ENCODE measurements at regions not wholly inside any gene's neighbourhood (a gene's known extent, or its start where the extent isn't known, plus 50 kb on each side); places are given as distances from the start of the nearest gene placed in this dataset.

DNA sequence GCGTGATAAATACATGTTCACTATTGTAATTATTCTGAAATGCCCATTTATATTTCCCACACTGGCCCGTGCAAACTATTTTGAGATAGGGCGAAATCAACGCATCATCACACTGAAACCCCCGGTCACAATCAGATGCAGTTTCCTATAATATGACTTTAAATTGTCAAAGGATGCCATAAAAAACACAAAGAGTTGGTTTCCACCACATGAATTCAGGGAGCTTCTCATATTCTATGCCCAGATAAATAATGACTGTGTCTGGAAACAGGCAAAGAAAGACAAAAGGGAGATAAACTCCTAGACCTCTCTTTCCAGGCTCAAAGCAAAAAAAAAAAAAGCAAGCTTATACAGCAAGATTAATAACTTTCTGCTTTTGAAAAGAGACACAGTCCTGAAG lies 375.8 kb upstream of the AKR1E2 start:
- TF ChIP-seq TAF1 (IDR thresholded peaks at IDR 0.05; ENCODE audit: borderline replicate concordance, low read depth, low read length) = no peak
- no peak for TF ChIP-seq POLR2A (IDR thresholded peaks at IDR 0.05; ENCODE audit: low read depth, low read length)
- TF ChIP-seq POLR2AphosphoS5 (IDR thresholded peaks at IDR 0.05; ENCODE audit: low read depth, low read length) = no peak
- no peak for FAIRE-seq
- no peak for DNase-seq (ENCODE audit: insufficient read length)

DNA sequence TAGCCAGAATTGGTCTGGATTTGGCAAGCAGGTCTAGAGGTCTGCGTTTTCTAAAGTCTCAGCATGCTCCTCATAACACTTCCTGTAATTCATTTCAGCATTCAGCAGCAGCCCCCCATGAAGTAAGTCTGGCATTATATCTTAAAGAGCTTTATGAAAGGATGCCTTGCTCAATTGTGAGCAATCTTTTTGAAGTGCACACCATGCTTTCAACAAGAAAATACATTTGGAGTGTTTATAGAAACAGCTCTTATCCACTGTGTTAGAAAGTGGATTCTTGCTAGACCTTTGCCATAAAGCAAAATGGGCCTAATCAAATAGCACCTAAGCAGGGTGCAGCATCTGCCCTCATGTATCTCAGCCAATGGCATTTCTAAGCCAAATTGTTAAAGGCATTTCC lies 378.0 kb upstream of the AKR1E2 start:
- TF ChIP-seq POLR2A (IDR thresholded peaks at IDR 0.05; ENCODE audit: low read depth, low read length) (no peak), TAF1 (IDR thresholded peaks at IDR 0.05; ENCODE audit: borderline replicate concordance, low read depth, low read length) (no peak), POLR2AphosphoS5 (IDR thresholded peaks at IDR 0.05; ENCODE audit: low read depth, low read length) (no peak)
- FAIRE-seq (no peak), DNase-seq (ENCODE audit: insufficient read length) (no peak)

- no peak for FAIRE-seq
- TF ChIP-seq POLR2A (IDR thresholded peaks at IDR 0.05; ENCODE audit: low read depth, low read length) (no peak), POLR2AphosphoS5 (IDR thresholded peaks at IDR 0.05; ENCODE audit: low read depth, low read length) (no peak), TAF1 (IDR thresholded peaks at IDR 0.05; ENCODE audit: borderline replicate concordance, low read depth, low read length) (no peak)
These were observed 382.6 kb upstream of the AKR1E2 start for GRCh38 chr10:4443419-4443818.

GRCh38 chr10:4442296-4442695 lies 383.7 kb upstream of the AKR1E2 start:
- DNase-seq (ENCODE audit: insufficient read length) (no peak), FAIRE-seq (no peak)
- TF ChIP-seq TAF1 (IDR thresholded peaks at IDR 0.05; ENCODE audit: borderline replicate concordance, low read depth, low read length) = no peak
- no peak for TF ChIP-seq POLR2AphosphoS5 (IDR thresholded peaks at IDR 0.05; ENCODE audit: low read depth, low read length)
- TF ChIP-seq POLR2A (IDR thresholded peaks at IDR 0.05; ENCODE audit: low read depth, low read length) = no peak

More at GRCh38 chr10:4443419-4443818, 382.6 kb upstream of the AKR1E2 start:
- no peak for DNase-seq (ENCODE audit: insufficient read length)

- TF ChIP-seq POLR2AphosphoS5 (IDR thresholded peaks at IDR 0.05; ENCODE audit: low read depth, low read length) = no peak
- TF ChIP-seq TAF1 (IDR thresholded peaks at IDR 0.05; ENCODE audit: borderline replicate concordance, low read depth, low read length) = no peak
- no peak for TF ChIP-seq POLR2A (IDR thresholded peaks at IDR 0.05; ENCODE audit: low read depth, low read length)
- DNase-seq (ENCODE audit: insufficient read length) = no peak
- FAIRE-seq = no peak
These were observed 385.7 kb upstream of the AKR1E2 start for GRCh38 chr10:4440260-4440659.

GRCh38 chr10:4437791-4438190 lies 388.2 kb upstream of the AKR1E2 start:
- DNase-seq (ENCODE audit: insufficient read length) (no peak), FAIRE-seq (no peak)
- no peak for TF ChIP-seq POLR2A (IDR thresholded peaks at IDR 0.05; ENCODE audit: low read depth, low read length)
- TF ChIP-seq TAF1 (IDR thresholded peaks at IDR 0.05; ENCODE audit: borderline replicate concordance, low read depth, low read length) = no peak
- no peak for TF ChIP-seq POLR2AphosphoS5 (IDR thresholded peaks at IDR 0.05; ENCODE audit: low read depth, low read length)

DNA sequence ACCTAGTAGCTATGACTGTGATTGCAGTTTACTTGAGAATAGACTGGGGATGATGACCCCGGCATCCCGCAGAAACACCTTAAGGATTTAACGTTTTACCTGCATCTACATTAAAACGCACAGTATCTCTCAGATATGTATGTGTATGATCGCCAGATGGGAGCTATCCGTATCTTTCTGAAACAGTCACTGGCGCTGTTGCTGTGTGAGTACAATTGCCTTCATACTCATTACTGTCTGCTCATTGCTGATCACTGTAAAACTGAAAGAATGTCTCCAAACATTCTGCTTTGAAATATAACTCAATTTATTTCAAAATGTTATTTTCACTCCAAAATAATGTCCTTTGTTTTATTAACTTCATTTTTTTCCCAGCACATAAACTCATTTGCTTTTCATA lies 388.9 kb upstream of the AKR1E2 start:
- TF ChIP-seq POLR2AphosphoS5 (IDR thresholded peaks at IDR 0.05; ENCODE audit: low read depth, low read length) (no peak), TAF1 (IDR thresholded peaks at IDR 0.05; ENCODE audit: borderline replicate concordance, low read depth, low read length) (no peak), POLR2A (IDR thresholded peaks at IDR 0.05; ENCODE audit: low read depth, low read length) (no peak)
- FAIRE-seq = no peak
- no peak for DNase-seq (ENCODE audit: insufficient read length)

GRCh38 chr10:4436103-4436502 lies 389.9 kb upstream of the AKR1E2 start:
- no peak for DNase-seq (ENCODE audit: insufficient read length)
- FAIRE-seq = no peak
- TF ChIP-seq POLR2AphosphoS5 (IDR thresholded peaks at IDR 0.05; ENCODE audit: low read depth, low read length) (no peak), POLR2A (IDR thresholded peaks at IDR 0.05; ENCODE audit: low read depth, low read length) (no peak), TAF1 (IDR thresholded peaks at IDR 0.05; ENCODE audit: borderline replicate concordance, low read depth, low read length) (no peak)

- FAIRE-seq = no peak
- no peak for DNase-seq (ENCODE audit: insufficient read length)
- TF ChIP-seq TAF1 (IDR thresholded peaks at IDR 0.05; ENCODE audit: borderline replicate concordance, low read depth, low read length) (no peak), POLR2A (IDR thresholded peaks at IDR 0.05; ENCODE audit: low read depth, low read length) (no peak), POLR2AphosphoS5 (IDR thresholded peaks at IDR 0.05; ENCODE audit: low read depth, low read length) (no peak)
These were observed 391.4 kb upstream of the AKR1E2 start for GRCh38 chr10:4434516-4435071.

- DNase-seq (ENCODE audit: insufficient read length) (no peak), FAIRE-seq (no peak)
- no peak for TF ChIP-seq TAF1 (IDR thresholded peaks at IDR 0.05; ENCODE audit: borderline replicate concordance, low read depth, low read length)
- TF ChIP-seq POLR2AphosphoS5 (IDR thresholded peaks at IDR 0.05; ENCODE audit: low read depth, low read length) = no peak
- no peak for TF ChIP-seq POLR2A (IDR thresholded peaks at IDR 0.05; ENCODE audit: low read depth, low read length)
These were observed 391.9 kb upstream of the AKR1E2 start for GRCh38 chr10:4434105-4434504.

- TF ChIP-seq POLR2A (IDR thresholded peaks at IDR 0.05; ENCODE audit: low read depth, low read length) (no peak), POLR2AphosphoS5 (IDR thresholded peaks at IDR 0.05; ENCODE audit: low read depth, low read length) (no peak), TAF1 (IDR thresholded peaks at IDR 0.05; ENCODE audit: borderline replicate concordance, low read depth, low read length) (no peak)
- no peak for FAIRE-seq
- no peak for DNase-seq (ENCODE audit: insufficient read length)
These were observed 394.7 kb upstream of the AKR1E2 start for GRCh38 chr10:4431114-4431863.

GRCh38 chr10:4429571-4429970 lies 396.4 kb upstream of the AKR1E2 start:
- no peak for FAIRE-seq
- TF ChIP-seq TAF1 (IDR thresholded peaks at IDR 0.05; ENCODE audit: borderline replicate concordance, low read depth, low read length) (no peak), POLR2AphosphoS5 (IDR thresholded peaks at IDR 0.05; ENCODE audit: low read depth, low read length) (no peak), POLR2A (IDR thresholded peaks at IDR 0.05; ENCODE audit: low read depth, low read length) (no peak)
- DNase-seq (ENCODE audit: insufficient read length) = no peak

Data from GM12892 (cell line).